SK-N-SH treated with all-trans-retinoic acid at 6 μM for 48 hours (cell line): ENCODE measurements at regions not wholly inside any gene's neighbourhood (a gene's known extent, or its start where the extent isn't known, plus 50 kb on each side); places are given as distances from the start of the nearest gene placed in this dataset.

Experiments
- ARNTL ChIP-seq: fragments of 450-650 bp; formaldehyde crosslinking; IDR thresholded peaks from 2 replicates; pipeline ENCODE4 v1.5.0; 2020; ENCODE audit warnings: low read depth, mild to moderate bottlenecking, moderate library complexity, borderline replicate concordance
- BACH2 ChIP-seq: fragments of 250-450 bp; sonication (Bioruptor Pico); IDR thresholded peaks from 2 replicates; pipeline ENCODE4 v1.9.0; 2021; ENCODE audit warnings: mild to moderate bottlenecking, borderline replicate concordance
- CSDC2 ChIP-seq: fragments of 250-450 bp; sonication (Bioruptor Pico); IDR thresholded peaks from 2 replicates; pipeline ENCODE4 v1.5.0; 2020; ENCODE audit warnings: mild to moderate bottlenecking, moderate library complexity
- OSR1 ChIP-seq: fragments of 250-450 bp; sonication (Bioruptor Pico); IDR thresholded peaks from 2 replicates; pipeline ENCODE4 v1.8.0; 2022; ENCODE audit warnings: moderate library complexity, mild to moderate bottlenecking, inconsistent platforms
- PPARA ChIP-seq: fragments of 250-450 bp; sonication (Bioruptor Pico); IDR thresholded peaks from 2 replicates; pipeline ENCODE4 v1.5.0; 2020; ENCODE audit warnings: mild to moderate bottlenecking, borderline replicate concordance
- TOX ChIP-seq: fragments of 250-450 bp; sonication (Bioruptor Pico); IDR thresholded peaks from 2 replicates; pipeline ENCODE4 v1.8.0; 2021; ENCODE audit warnings: mild to moderate bottlenecking, moderate library complexity, borderline replicate concordance
- ZFP3 ChIP-seq: fragments of 250-450 bp; sonication (Bioruptor Pico); IDR thresholded peaks from 2 replicates; pipeline ENCODE4 v1.5.0; 2020; ENCODE audit warnings: mild to moderate bottlenecking, moderate library complexity
- ZFP30 ChIP-seq: fragments of 450-650 bp; formaldehyde crosslinking; IDR thresholded peaks from 2 replicates; pipeline ENCODE4 v1.5.0; 2022; ENCODE audit warnings: mild to moderate bottlenecking, moderate library complexity
- ZNF565 ChIP-seq: fragments of 450-650 bp; formaldehyde crosslinking; conservative IDR thresholded peaks from 2 replicates; pipeline ENCODE4 v1.5.0; 2020; ENCODE audit warnings: low read depth, mild to moderate bottlenecking, moderate library complexity
- TF ChIP-seq, protein P1 (sequence below): fragments of 250-450 bp; sonication (Bioruptor Pico); IDR thresholded peaks from 2 replicates; pipeline ENCODE4 v1.8.0; 2020; ENCODE audit warnings: mild to moderate bottlenecking, moderate library complexity, borderline replicate concordance

DNA sequence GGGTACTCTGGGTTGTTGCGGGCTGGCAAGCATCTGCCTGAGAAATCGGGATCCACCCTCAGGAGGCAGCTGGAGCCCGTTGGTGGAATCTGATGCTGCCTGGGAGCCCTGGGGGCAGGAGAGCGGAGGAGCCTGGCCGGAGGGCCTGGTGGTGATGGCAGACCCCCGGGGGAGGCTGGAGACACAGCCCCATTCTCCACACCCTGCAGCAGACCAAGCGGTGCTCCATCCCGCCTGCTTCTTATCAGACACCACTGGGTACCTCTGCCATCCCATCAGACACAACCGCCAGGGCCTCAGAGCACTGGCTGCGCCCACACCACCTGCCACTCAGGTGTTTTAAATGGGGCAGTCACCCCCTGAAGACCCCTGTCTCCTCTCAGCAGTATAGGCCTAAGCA, 103.9 kb downstream of the RBFOX3 start:
- TF ChIP-seq ZFP30 (CRISPR knock-in tag) (no peak), PPARA (CRISPR knock-in tag) (no peak), CSDC2 (CRISPR knock-in tag) (no peak), ARNTL (no peak), ZNF565 (no peak), BACH2 (CRISPR knock-in tag) (no peak), ZFP3 (CRISPR knock-in tag) (no peak), TOX (CRISPR knock-in tag) (no peak), OSR1 (no peak)
- TF ChIP-seq, protein P1, sequence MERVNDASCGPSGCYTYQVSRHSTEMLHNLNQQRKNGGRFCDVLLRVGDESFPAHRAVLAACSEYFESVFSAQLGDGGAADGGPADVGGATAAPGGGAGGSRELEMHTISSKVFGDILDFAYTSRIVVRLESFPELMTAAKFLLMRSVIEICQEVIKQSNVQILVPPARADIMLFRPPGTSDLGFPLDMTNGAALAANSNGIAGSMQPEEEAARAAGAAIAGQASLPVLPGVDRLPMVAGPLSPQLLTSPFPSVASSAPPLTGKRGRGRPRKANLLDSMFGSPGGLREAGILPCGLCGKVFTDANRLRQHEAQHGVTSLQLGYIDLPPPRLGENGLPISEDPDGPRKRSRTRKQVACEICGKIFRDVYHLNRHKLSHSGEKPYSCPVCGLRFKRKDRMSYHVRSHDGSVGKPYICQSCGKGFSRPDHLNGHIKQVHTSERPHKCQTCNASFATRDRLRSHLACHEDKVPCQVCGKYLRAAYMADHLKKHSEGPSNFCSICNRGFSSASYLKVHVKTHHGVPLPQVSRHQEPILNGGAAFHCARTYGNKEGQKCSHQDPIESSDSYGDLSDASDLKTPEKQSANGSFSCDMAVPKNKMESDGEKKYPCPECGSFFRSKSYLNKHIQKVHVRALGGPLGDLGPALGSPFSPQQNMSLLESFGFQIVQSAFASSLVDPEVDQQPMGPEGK (CRISPR knock-in tag), result no peak
